ENCODE measurements at regions not wholly inside any gene's neighbourhood (a gene's known extent, or its start where the extent isn't known, plus 50 kb on each side); places are given as distances from the start of the nearest gene placed in this dataset.

DNA sequence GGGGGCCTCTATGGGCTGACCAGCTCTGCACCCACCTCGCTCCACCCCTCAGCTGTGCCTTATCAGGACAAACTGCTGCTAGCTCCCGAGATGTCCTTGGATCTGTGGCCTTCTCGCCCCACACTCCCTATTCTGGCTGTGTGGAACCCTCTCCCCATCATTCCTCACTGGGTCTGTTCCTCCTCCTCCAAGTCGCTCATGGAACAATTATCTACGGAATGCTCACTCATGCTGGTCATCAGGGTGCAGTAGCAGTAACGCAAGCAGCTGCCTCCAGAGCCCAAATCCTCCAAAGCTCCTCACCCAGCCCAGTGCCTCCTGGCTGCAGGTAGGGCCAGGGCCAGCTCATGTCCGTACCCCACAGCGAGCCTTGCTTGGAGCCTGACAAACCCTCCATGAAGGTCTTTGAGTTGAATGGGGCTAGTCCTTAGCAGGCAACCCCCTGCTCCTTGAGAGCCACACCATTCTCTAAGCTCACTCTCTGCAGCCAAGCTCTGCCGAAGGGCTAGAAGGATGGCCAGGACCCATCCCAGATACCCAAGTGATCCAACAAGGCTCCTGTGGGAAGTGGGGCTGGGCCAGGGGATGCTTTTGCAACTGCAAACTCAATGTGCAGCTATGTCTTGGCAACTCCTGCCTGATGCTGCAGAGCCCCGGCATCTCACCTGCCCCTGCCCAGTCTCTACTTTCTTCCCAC is 977.8 kb downstream of the TBC1D22A start:
- no peak for DNase-seq

DNA sequence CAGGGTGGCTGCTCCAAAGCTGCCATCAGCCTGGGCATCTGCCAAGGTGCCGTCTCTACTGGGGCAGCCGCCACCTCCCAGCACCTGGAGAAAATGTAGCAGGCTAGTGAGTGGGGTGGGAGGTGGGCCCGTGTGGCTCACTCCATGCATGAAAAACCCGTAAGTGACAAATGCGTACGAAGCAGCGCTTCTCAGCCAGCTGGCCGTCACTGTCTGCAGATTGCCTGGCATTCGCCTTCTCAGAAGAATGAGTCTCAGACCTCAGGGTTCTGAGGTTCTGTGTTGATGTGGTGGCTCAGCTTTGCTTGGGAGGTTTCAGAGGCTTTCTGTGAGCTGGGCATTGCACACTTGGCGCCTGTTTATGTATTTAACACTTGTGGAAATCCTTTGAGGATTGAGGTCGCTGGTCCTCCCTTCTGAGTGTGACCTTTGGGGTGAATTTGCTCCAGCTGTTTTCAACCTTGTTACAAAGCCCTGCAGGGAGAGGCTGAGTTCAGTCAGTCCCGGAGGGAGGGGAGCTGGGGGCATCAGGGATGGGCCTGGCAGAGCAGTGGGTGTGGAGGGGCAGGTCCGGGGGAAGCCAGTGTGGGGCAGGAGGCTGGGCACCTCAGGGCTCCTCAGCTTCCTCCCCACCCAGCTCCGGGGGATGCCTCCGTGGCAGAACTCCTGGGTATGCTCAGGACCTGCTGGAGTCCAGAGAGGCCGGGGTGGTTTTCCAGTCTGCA is 977.0 kb downstream of the TBC1D22A start:
- no peak for DNase-seq

GRCh38 chr22:47738472-47739013 is 976.1 kb downstream of the TBC1D22A start:
- DNase-seq = no peak

DNA sequence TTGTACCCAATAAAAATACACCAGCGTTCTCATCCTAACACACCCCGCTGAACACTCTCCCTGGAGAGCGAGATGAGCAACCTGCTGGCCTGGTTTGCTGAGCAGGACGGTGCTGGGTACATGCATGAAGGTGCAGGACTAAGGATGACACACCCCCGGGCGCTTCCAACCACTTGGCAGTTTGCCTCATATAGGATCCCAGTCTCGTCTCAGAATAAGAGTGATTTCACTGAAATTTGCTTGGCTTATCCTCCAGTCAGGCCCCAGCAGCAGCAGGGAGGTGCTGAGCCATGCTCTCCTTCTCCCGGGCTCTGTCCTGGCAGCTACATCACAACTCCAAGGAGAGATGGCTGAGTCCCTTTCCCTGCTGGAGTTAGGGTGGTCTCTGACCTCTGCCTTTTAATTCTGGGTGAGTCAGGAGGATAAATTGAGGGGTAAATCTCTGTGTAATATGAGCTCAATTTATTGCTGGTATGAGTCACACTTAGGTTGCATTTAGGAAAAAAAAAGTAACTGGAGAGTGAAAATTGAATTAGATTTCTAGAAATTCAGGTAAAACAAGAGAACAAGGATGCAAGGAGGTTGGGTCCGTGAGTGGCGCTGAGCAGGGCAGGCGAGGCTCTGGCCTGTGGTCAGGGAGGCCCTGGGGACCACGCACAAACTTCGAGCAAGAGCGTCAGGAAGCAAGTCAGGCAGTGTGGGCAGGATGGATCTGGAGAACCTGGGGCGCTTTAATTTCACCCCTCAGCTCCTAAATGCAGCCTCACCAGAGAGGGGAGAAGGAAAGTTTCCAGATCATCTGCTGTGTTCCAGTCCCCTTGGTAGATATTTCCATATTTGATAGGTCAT is 974.0 kb downstream of the TBC1D22A start:
- DNase-seq = no peak

GRCh38 chr22:47734511-47734910 is 972.1 kb downstream of the TBC1D22A start:
- no peak for DNase-seq

- DNase-seq = no peak
Observed at GRCh38 chr22:47727641-47728040, 965.2 kb downstream of the TBC1D22A start.

DNA sequence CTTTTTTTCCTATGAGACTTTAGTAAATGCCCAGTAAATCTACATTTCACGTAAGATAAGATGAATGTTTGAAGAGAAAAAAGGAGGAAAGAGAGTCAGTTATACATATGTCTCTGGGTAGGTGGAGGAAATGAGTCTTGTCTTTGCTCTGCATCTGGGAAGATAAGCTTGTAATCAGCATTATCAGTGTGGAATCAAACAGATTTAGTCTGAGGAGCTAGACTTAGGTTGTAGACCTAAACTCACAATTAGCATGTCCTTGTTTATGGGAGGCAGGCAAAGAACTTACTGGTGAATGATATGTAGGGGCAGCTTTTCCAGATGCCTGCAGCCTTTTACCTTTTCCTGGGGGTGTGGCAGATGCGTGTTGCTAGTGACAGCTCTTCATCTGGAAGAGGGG is 962.3 kb downstream of the TBC1D22A start:
- no peak for DNase-seq

DNA sequence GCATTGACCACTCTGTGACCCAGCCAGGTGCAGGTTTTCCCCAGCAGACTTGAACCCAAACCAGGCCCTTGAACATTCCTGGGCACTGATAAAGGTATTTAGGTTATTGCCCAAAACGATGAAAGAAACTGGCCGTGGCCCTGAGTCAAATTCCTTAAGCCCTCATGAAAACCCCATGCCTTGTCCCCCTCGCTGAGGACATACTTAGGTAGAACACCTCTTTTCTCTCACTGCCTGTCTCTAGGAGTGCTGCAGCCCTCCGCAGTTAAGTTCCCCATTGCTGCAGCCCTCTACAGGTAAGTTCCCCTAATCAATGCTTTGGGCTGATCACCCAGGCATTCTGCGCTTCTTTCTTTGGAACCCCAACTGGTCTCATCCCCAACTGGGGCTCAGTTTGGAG is 961.6 kb downstream of the TBC1D22A start:
- DNase-seq = no peak

DNA sequence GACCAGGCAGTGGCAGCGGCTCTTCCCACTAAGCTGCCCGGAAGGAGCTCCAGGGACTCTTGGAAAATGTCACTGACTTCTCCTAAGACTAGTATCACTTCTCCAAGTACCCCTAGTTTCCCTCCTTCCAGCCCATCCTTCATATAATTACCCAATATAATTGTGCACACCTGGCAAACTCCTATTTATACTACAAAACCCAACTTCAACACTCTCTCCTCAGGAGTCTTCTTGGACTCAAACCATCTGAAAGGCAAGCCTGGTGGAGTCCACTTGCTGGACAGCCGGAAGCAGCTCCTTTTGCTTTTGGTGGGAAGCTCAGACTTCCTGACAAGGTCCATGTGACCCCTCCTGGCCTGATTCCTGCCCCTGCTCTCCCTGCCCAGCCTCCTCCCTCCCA is 955.9 kb downstream of the TBC1D22A start:
- DNase-seq = no peak

DNA sequence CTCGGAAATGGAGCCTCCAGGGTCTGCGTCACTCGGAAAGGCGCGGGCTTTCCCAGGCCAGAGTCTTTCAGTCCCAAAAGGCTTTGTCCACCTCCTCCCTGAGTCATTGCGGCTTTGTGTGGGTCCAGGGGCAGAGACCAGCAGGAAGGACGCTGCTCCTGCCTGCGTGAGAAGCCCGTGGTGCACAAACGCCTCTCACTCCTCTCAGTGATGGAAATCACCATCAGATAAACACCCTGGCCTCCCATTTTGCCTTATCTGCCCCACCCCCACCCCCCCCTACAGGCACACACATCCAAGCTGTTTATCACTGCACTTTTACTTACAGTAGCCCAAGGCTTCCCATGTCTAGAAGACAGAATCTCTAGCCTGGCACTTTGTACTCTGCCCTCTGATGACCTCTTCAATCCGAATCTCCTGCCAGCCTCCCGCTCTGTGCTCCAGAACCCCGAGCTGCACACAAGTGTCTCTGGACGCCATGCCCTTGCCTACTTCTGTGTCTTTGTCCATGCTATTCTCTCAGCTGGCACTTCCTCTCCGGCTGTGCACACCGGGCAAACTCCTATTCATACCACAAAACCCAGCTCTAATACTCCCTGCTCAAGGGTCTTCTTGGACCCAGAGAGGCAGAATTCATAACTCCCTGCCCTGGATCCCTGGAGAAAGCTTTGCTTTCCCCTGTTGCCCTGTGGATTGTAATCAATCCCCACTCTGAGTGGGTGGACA is 954.6 kb downstream of the TBC1D22A start:
- no peak for DNase-seq

DNA sequence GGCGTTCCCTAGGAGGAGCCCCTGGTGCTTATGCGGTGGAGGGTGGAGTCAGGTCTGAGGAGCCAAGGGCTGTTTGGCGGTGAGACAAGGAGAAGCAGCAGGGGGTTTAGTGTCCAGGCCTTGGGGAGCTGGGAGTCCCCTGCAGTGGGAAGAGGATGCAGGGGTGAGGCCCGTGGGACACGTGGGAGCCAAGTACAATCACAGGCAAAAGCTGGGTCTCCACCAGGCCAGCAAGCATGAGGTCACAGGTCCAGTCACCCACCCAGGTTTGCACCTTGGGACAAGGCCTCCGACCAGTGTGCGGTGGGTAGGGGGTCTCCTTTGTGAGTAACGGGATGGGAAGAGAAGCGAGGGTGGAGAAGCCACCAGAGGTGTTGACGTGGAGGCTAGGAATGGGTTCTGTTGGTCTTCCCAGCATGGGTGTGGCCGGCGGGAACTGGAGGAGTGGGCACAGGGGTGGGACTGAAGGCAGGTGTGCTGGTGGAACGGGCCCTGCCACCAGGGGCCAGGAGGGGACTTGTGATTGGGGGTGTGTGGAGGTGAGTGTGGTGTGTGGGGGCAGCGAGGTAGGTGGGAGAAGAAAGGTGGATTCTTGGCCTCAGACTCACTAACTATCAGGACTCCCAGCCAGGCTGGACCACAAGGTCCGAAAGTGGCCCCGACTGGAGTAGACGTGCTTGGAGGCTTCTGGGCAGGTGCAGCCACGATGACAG is 953.6 kb downstream of the TBC1D22A start:
- no peak for DNase-seq

DNA sequence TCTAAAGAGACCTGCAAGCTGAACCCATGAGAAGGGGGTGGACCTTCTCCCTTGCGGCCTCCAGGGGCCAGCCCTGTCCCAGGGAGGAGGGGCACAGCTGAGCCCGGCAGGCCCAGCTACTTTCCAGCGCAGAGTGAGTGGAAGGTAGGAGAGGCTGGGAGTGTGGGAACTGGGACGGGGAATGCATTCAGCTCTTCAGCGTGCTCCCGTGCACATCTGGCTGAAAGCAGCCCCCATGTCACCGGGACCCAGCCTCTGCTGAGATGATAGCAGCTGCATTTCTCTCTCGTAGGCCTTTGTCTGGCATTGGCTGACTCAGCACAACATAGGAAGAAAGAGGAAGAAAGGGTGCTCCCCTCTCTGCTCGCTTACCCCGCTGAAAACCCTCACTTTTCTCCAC is 951.5 kb downstream of the TBC1D22A start:
- no peak for DNase-seq

DNA sequence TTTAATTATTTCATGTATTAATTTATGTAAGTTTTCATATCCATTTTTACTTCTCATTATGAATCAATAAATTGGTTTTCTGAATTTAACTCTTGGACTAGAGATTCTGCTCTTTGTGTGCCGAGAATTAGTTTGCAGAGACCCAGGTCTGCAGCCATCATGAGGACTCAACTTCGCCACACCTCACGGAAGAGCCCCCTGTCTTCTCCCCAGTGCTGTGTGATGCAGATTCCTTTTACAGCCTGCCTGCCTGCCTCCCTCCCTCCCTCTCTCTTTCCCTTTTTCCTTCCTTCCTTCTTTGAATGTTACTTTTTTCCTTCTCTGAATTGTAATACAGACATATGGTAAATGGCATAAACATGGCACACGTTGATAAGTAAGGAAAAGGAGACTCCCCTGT is 947.7 kb downstream of the TBC1D22A start:
- DNase-seq = no peak

DNA sequence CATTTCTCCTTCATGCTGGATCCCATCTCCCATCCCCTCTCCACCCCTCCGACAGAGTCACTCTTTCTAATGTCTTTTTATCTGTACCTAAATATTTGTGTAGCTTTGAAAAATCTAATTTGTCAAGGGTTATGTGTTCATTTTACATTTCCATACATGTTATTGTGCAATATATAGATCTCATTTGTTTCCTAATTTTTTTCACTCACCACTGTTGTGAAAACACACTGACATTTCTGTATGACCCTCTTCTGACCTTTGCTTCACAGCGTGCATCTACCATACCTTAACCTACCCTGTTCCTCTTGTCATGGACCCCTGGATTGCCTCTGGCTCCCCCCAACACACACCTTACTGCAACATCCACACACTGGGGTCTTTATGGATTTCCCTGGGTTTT is 942.9 kb downstream of the TBC1D22A start:
- no peak for DNase-seq

GRCh38 chr22:47698906-47699305 is 936.5 kb downstream of the TBC1D22A start:
- no peak for DNase-seq

- no peak for DNase-seq
Observed at GRCh38 chr22:47697861-47698260, 935.4 kb downstream of the TBC1D22A start.

- DNase-seq = no peak
Observed at GRCh38 chr22:47696776-47697175, 934.3 kb downstream of the TBC1D22A start.

GRCh38 chr22:47695176-47695575 is 932.7 kb downstream of the TBC1D22A start:
- peak; percentile 17 for DNase-seq

DNA sequence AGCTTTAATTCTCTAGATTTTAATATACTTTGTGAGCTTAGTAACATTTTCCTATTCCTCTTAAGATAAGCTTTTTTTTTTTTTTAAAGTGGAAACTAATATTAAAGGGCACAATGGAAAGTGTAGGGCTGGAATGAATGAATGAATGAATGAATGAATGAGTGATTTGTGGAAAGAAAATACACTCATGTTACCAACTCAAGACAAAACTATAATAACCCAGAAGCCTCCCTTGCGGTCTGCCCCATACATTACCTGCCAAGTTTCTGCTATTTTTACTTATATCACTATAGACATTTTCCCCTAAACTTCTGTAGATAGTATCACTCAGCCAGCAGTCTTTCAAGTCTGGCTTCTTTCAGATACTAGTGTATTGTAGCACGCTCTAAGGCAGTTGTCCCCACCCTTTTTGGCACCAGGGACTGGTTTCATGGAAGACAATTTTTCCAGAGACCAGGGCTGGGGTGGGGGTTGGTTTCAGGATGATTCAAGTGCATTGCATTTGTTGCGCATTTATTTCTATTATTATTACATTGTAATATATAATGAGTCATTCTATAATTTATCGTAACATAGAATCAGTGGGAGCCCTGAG is 932.2 kb downstream of the TBC1D22A start:
- no peak for DNase-seq

DNA sequence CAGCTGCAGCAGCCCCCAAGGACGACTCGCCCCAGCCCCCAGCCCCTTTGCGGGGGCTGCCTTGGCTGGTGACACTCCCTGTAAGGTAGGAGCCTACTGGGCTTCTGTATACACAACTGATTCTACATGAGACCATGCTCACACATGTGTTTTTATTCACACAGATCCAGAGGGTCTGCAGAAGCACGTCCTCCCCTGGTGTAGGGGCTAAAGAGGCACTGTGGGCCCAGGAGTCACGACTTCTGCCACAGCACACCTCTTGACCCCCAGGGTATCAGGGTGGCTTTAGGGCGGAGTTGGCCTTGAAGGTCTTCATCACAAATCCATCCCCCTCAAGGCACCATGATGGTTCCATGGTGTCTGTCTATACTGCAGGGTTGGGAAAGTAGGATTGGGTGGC is 931.2 kb downstream of the TBC1D22A start:
- DNase-seq = no peak

GRCh38 chr22:47692811-47693210 is 930.4 kb downstream of the TBC1D22A start:
- no peak for DNase-seq
